Colonic mucosa (tissue), 4 donors: ENCODE measurements at regions not wholly inside any gene's neighbourhood (a gene's known extent, or its start where the extent isn't known, plus 50 kb on each side); places are given as distances from the start of the nearest gene placed in this dataset.
"Not testable (repeated sequence)": the region's sequence is repeated elsewhere in the genome, so short reads cannot be mapped to it uniquely, and the experiment has no call there.

Experiments used
- DNase-seq: peaks from one replicate; pipeline ENCODE4 v3.0.0-alpha.2; 2020
- H3K27ac ChIP-seq: fragments of 200-600 bp; one replicate; pipeline ENCODE4 v1.8.0; 2021
- H3K27me3 ChIP-seq: fragments of 200-600 bp; one replicate; pipeline ENCODE4 v1.8.0; 2021
- H3K36me3 ChIP-seq: fragments of 200-600 bp; one replicate; pipeline ENCODE4 v1.8.0; 2021
- H3K4me1 ChIP-seq: fragments of 200-600 bp; one replicate; pipeline ENCODE4 v1.8.0; 2021; ENCODE audit warnings: mild to moderate bottlenecking
- H3K4me3 ChIP-seq: fragments of 200-600 bp; one replicate; pipeline ENCODE4 v1.8.0; 2021
- H3K9ac ChIP-seq, 2 donors: one replicate each; pipeline ENCODE4 v1.7.0; 2013; ENCODE audit warnings: control low read depth in 2 of 2, low read depth in 2 of 2, low read length in 2 of 2
- H3K9me3 ChIP-seq: fragments of 200-600 bp; one replicate; pipeline ENCODE4 v1.8.0; 2021
- CTCF ChIP-seq: fragments of 200-600 bp; IDR thresholded peaks from one replicate; pipeline ENCODE4 v1.8.0; 2022; ENCODE audit warnings: antibody characterized with exemption, mild to moderate bottlenecking
- intact Hi-C: fragments of 100-400 bp; cut with DNase I; formaldehyde crosslinking; loops from one replicate; pipeline ENCODE4 v1.14.1; 2022
- donor health status: healthy.
- donor health status: DM: no; HTN: no; CAD: no.
- donor health status: DM: no; HTN: no; CAD: no.

GRCh38 chr2:183829931-183830330, 705.7 kb downstream of the NUP35 start:
- Histone ChIP-seq H3K9ac (no peak overlapping the region), H3K36me3 (no peaks in the 10 kb centered on the region), H3K4me1 (no peaks in the 10 kb centered on the region), H3K4me3 (no peak overlapping the region), H3K27me3 (no peaks in the 10 kb centered on the region), H3K9me3 (no peaks in the 10 kb centered on the region), H3K27ac (no peak overlapping the region)
- TF ChIP-seq CTCF: no peak
- DNase-seq: no peak
- intact Hi-C loops: no loop called here

DNA sequence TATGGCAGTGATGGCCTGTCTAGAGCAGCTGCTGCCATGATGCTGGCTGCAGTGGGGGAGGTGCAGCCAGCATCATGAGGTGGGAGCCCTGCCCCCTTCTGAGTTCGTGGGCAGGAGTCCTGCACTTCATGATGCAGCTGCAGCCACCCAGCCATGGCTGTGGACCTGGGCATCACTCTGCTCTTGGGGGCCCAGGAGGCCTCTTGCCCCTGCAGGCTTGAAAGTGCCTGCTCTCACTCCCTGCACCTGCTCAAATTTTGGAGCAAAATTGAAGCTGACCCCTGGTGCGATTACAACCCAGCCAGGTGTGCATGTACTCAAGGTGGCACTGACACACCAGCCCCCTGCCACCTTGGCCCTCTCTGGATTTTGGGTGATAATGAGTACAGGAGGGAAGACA, 712.9 kb downstream of the NUP35 start:
- DNase-seq: no peak
- TF ChIP-seq CTCF: no peak
- Histone ChIP-seq H3K4me3 (no peak overlapping the region), H3K4me1 (no peaks in the 10 kb centered on the region), H3K9me3 (no peaks in the 10 kb centered on the region), H3K27ac (no peak overlapping the region), H3K27me3 (no peaks in the 10 kb centered on the region), H3K36me3 (no peaks in the 10 kb centered on the region), H3K9ac (no peak overlapping the region)
- intact Hi-C loops: no loop called here

- DNase-seq: no peak
- intact Hi-C loops: no loop called here
- no peak overlapping the region for H3K27ac ChIP-seq
- H3K9me3 ChIP-seq: no peaks in the 10 kb centered on the region
- no peaks in the 10 kb centered on the region for H3K27me3 ChIP-seq
- no peak for TF ChIP-seq CTCF
- no peak overlapping the region for H3K4me3 ChIP-seq
- H3K9ac ChIP-seq: no peak overlapping the region
- H3K4me1 ChIP-seq: no peaks in the 10 kb centered on the region
- H3K36me3 ChIP-seq: no peaks in the 10 kb centered on the region
Measured at GRCh38 chr2:183838295-183838694, 714.1 kb downstream of the NUP35 start.

- DNase-seq: no peak
- Histone ChIP-seq H3K9ac (no peak overlapping the region), H3K27ac (no peak overlapping the region), H3K9me3 (no peaks in the 10 kb centered on the region), H3K4me3 (no peak overlapping the region), H3K4me1 (no peaks in the 10 kb centered on the region), H3K36me3 (no peaks in the 10 kb centered on the region), H3K27me3 (no peaks in the 10 kb centered on the region)
- intact Hi-C loops: no loop called here
- TF ChIP-seq CTCF: no peak
Measured at GRCh38 chr2:183840061-183840584, 715.9 kb downstream of the NUP35 start.

GRCh38 chr2:183849826-183850225, 725.6 kb downstream of the NUP35 start:
- H3K27ac ChIP-seq, H3K36me3 ChIP-seq, H3K4me1 ChIP-seq, H3K4me3 ChIP-seq, H3K9ac ChIP-seq, DNase-seq, H3K9me3 ChIP-seq, intact Hi-C loops, H3K27me3 ChIP-seq: not testable (repeated sequence)

DNA sequence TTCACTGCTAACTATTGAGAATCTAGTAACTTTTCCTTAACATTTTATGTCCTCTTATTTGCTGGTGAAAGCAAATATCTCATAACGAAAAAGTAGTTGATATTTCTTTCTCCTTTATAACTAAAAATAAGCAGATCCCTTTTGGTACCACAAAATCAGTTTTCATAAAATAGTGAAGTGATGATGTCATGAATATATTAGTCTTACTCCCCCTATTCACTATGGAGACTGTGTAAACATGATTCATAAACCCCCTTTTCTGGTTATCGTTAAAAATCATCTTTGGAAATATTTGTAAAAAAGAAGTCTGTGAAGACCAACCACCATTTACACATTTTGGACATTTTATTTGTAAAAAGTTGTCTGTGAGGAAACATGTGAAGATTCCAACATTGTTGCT, 734.9 kb downstream of the NUP35 start:
- Histone ChIP-seq H3K27me3 (no peaks in the 10 kb centered on the region), H3K4me1 (no peaks in the 10 kb centered on the region), H3K4me3 (no peak overlapping the region), H3K9ac (no peak overlapping the region), H3K27ac (no peak overlapping the region), H3K9me3 (no peaks in the 10 kb centered on the region), H3K36me3 (no peaks in the 10 kb centered on the region)
- TF ChIP-seq CTCF: no peak
- DNase-seq: no peak
- intact Hi-C loops: no loop called here
